ENCODE measurements at regions not wholly inside any gene's neighbourhood (a gene's known extent, or its start where the extent isn't known, plus 50 kb on each side); places are given as distances from the start of the nearest gene placed in this dataset.
A peak's percentile ranks its signal among the peaks of the same experiment; 100 is the strongest.

- TF ChIP-seq POLR2AphosphoS5 (IDR thresholded peaks at IDR 0.05; ENCODE audit: low read depth, low read length) (no peak), TAF1 (IDR thresholded peaks at IDR 0.05; ENCODE audit: borderline replicate concordance, low read depth, low read length) (no peak), POLR2A (IDR thresholded peaks at IDR 0.05; ENCODE audit: low read depth, low read length) (no peak)
- FAIRE-seq = no peak
- no peak for DNase-seq (ENCODE audit: insufficient read length)
These were observed 215.5 kb downstream of the CYP26B1 start for GRCh38 chr2:71932037-71932779.

GRCh38 chr2:71930049-71930681 lies 217.5 kb downstream of the CYP26B1 start:
- no peak for TF ChIP-seq POLR2A (IDR thresholded peaks at IDR 0.05; ENCODE audit: low read depth, low read length)
- TF ChIP-seq POLR2AphosphoS5 (IDR thresholded peaks at IDR 0.05; ENCODE audit: low read depth, low read length) = no peak
- TF ChIP-seq TAF1 (IDR thresholded peaks at IDR 0.05; ENCODE audit: borderline replicate concordance, low read depth, low read length) = no peak
- FAIRE-seq (no peak), DNase-seq (ENCODE audit: insufficient read length) (no peak)

- TF ChIP-seq TAF1 (IDR thresholded peaks at IDR 0.05; ENCODE audit: borderline replicate concordance, low read depth, low read length) = no peak
- TF ChIP-seq POLR2AphosphoS5 (IDR thresholded peaks at IDR 0.05; ENCODE audit: low read depth, low read length) = no peak
- TF ChIP-seq POLR2A (IDR thresholded peaks at IDR 0.05; ENCODE audit: low read depth, low read length) = no peak
- FAIRE-seq (no peak), DNase-seq (ENCODE audit: insufficient read length) (no peak)
These were observed 218.2 kb downstream of the CYP26B1 start for GRCh38 chr2:71929482-71929772.

GRCh38 chr2:71928734-71929481 lies 218.8 kb downstream of the CYP26B1 start:
- no peak for TF ChIP-seq POLR2AphosphoS5 (IDR thresholded peaks at IDR 0.05; ENCODE audit: low read depth, low read length)
- no peak for DNase-seq (ENCODE audit: insufficient read length)
- FAIRE-seq = no peak

- DNase-seq (ENCODE audit: insufficient read length) (no peak), FAIRE-seq (no peak)
- TF ChIP-seq TAF1 (IDR thresholded peaks at IDR 0.05; ENCODE audit: borderline replicate concordance, low read depth, low read length) (no peak), POLR2AphosphoS5 (IDR thresholded peaks at IDR 0.05; ENCODE audit: low read depth, low read length) (no peak), POLR2A (IDR thresholded peaks at IDR 0.05; ENCODE audit: low read depth, low read length) (no peak)
These were observed 219.6 kb downstream of the CYP26B1 start for GRCh38 chr2:71927757-71928715.

GRCh38 chr2:71926876-71927756 lies 220.5 kb downstream of the CYP26B1 start:
- no peak for DNase-seq (ENCODE audit: insufficient read length)
- FAIRE-seq = no peak
- TF ChIP-seq TAF1 (IDR thresholded peaks at IDR 0.05; ENCODE audit: borderline replicate concordance, low read depth, low read length) (no peak), POLR2A (IDR thresholded peaks at IDR 0.05; ENCODE audit: low read depth, low read length) (no peak), POLR2AphosphoS5 (IDR thresholded peaks at IDR 0.05; ENCODE audit: low read depth, low read length) (no peak)

GRCh38 chr2:71926089-71926447 lies 221.6 kb downstream of the CYP26B1 start:
- no peak for TF ChIP-seq POLR2AphosphoS5 (IDR thresholded peaks at IDR 0.05; ENCODE audit: low read depth, low read length)
- no peak for TF ChIP-seq POLR2A (IDR thresholded peaks at IDR 0.05; ENCODE audit: low read depth, low read length)
- no peak for TF ChIP-seq TAF1 (IDR thresholded peaks at IDR 0.05; ENCODE audit: borderline replicate concordance, low read depth, low read length)
- FAIRE-seq (no peak), DNase-seq (ENCODE audit: insufficient read length) (no peak)

GRCh38 chr2:71925268-71926088 lies 222.2 kb downstream of the CYP26B1 start:
- TF ChIP-seq POLR2A (IDR thresholded peaks at IDR 0.05; ENCODE audit: low read depth, low read length) (no peak), POLR2AphosphoS5 (IDR thresholded peaks at IDR 0.05; ENCODE audit: low read depth, low read length) (no peak), TAF1 (IDR thresholded peaks at IDR 0.05; ENCODE audit: borderline replicate concordance, low read depth, low read length) (no peak)
- FAIRE-seq (no peak), DNase-seq (ENCODE audit: insufficient read length) (no peak)

GRCh38 chr2:71923887-71924533 lies 223.7 kb downstream of the CYP26B1 start:
- no peak for TF ChIP-seq POLR2A (IDR thresholded peaks at IDR 0.05; ENCODE audit: low read depth, low read length)
- TF ChIP-seq POLR2AphosphoS5 (IDR thresholded peaks at IDR 0.05; ENCODE audit: low read depth, low read length) = no peak
- no peak for TF ChIP-seq TAF1 (IDR thresholded peaks at IDR 0.05; ENCODE audit: borderline replicate concordance, low read depth, low read length)
- peak; percentile 42 for FAIRE-seq
- no peak for DNase-seq (ENCODE audit: insufficient read length)
